ENCODE measurements at regions not wholly inside any gene's neighbourhood (a gene's known extent, or its start where the extent isn't known, plus 50 kb on each side); places are given as distances from the start of the nearest gene placed in this dataset.
"Not testable (repeated sequence)": the region's sequence is repeated elsewhere in the genome, so short reads cannot be mapped to it uniquely, and the experiment has no call there.

GRCh38 chrX:42362219-42362618 is 415.7 kb downstream of the PPP1R2C start:
- DNase-seq (ENCODE audit: extremely low read depth, low read depth): no peak

DNA sequence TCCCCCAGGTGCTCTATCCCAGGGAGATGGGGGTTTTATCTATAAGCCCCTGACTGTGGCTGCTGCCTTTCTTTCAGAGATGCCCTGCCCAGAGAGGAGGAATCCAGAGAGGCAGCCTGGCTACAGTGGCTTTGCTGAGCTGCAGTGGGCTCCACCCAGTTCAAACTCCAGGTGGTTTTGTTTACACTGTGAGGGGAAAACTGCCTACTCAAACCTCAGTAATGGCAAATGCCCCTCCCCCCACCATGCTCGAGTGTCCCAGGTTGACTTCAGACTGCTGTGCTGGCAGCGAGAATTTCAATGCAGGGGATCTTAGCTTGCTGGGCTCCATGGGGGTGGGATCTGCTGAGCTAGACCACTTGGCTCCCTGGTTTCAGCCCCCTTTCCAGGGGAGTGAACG is 419.6 kb upstream of the CASK start:
- not testable (repeated sequence) for DNase-seq (ENCODE audit: extremely low read depth, low read depth)
